ENCODE measurements at regions not wholly inside any gene's neighbourhood (a gene's known extent, or its start where the extent isn't known, plus 50 kb on each side); places are given as distances from the start of the nearest gene placed in this dataset.

GRCh38 chr4:184879271-184879670 lies 53.5 kb upstream of the ACSL1 start:
- Histone ChIP-seq H3K4me1 (ENCODE audit: control insufficient read depth, insufficient read depth, low read length, unreplicated experiment) (no peaks in the 10 kb centered on the region), H3K27me3 (ENCODE audit: insufficient read depth, low read length) (peaks cover 34% of the 10 kb centered on the region), H3K36me3 (ENCODE audit: insufficient read depth, low read length) (no peaks in the 10 kb centered on the region), H3K27ac (ENCODE audit: low read depth, low read length) (no peak overlapping the region), H2AFZ (ENCODE audit: low read length, unreplicated experiment) (no peak overlapping the region), H3K4me3 (ENCODE audit: low read depth, low read length) (no peak overlapping the region), H3K79me2 (ENCODE audit: control insufficient read depth, insufficient read depth, low read length, unreplicated experiment) (no peaks in the 10 kb centered on the region)

GRCh38 chr4:184882276-184882675 lies 56.5 kb upstream of the ACSL1 start:
- Histone ChIP-seq H3K27me3 (ENCODE audit: insufficient read depth, low read length) (peaks cover 14% of the 10 kb centered on the region), H3K27ac (ENCODE audit: low read depth, low read length) (no peak overlapping the region), H3K36me3 (ENCODE audit: insufficient read depth, low read length) (no peaks in the 10 kb centered on the region), H3K4me1 (ENCODE audit: control insufficient read depth, insufficient read depth, low read length, unreplicated experiment) (no peaks in the 10 kb centered on the region), H2AFZ (ENCODE audit: low read length, unreplicated experiment) (no peak overlapping the region), H3K79me2 (ENCODE audit: control insufficient read depth, insufficient read depth, low read length, unreplicated experiment) (no peaks in the 10 kb centered on the region), H3K4me3 (ENCODE audit: low read depth, low read length) (no peak overlapping the region)

GRCh38 chr4:184883024-184883423 lies 57.3 kb upstream of the ACSL1 start:
- no peaks in the 10 kb centered on the region for H3K4me1 ChIP-seq (ENCODE audit: control insufficient read depth, insufficient read depth, low read length, unreplicated experiment)
- H3K36me3 ChIP-seq (ENCODE audit: insufficient read depth, low read length): no peaks in the 10 kb centered on the region
- H2AFZ ChIP-seq (ENCODE audit: low read length, unreplicated experiment): no peak overlapping the region
- no peak overlapping the region for H3K4me3 ChIP-seq (ENCODE audit: low read depth, low read length)
- H3K79me2 ChIP-seq (ENCODE audit: control insufficient read depth, insufficient read depth, low read length, unreplicated experiment): no peaks in the 10 kb centered on the region
- H3K27me3 ChIP-seq (ENCODE audit: insufficient read depth, low read length): peaks cover 10% of the 10 kb centered on the region
- H3K27ac ChIP-seq (ENCODE audit: low read depth, low read length): no peak overlapping the region

GRCh38 chr4:184884883-184885282 lies 59.1 kb upstream of the ACSL1 start:
- peaks cover 6% of the 10 kb centered on the region for H3K27me3 ChIP-seq (ENCODE audit: insufficient read depth, low read length)
- H3K27ac ChIP-seq (ENCODE audit: low read depth, low read length): no peak overlapping the region
- no peaks in the 10 kb centered on the region for H3K4me1 ChIP-seq (ENCODE audit: control insufficient read depth, insufficient read depth, low read length, unreplicated experiment)
- H3K36me3 ChIP-seq (ENCODE audit: insufficient read depth, low read length): no peaks in the 10 kb centered on the region
- H3K79me2 ChIP-seq (ENCODE audit: control insufficient read depth, insufficient read depth, low read length, unreplicated experiment): no peaks in the 10 kb centered on the region
- H2AFZ ChIP-seq (ENCODE audit: low read length, unreplicated experiment): no peak overlapping the region
- H3K4me3 ChIP-seq (ENCODE audit: low read depth, low read length): no peak overlapping the region

GRCh38 chr4:184885602-184886001 lies 59.8 kb upstream of the ACSL1 start:
- no peak overlapping the region for H3K4me3 ChIP-seq (ENCODE audit: low read depth, low read length)
- no peaks in the 10 kb centered on the region for H3K79me2 ChIP-seq (ENCODE audit: control insufficient read depth, insufficient read depth, low read length, unreplicated experiment)
- H2AFZ ChIP-seq (ENCODE audit: low read length, unreplicated experiment): no peak overlapping the region
- peaks cover 6% of the 10 kb centered on the region for H3K27me3 ChIP-seq (ENCODE audit: insufficient read depth, low read length)
- no peaks in the 10 kb centered on the region for H3K4me1 ChIP-seq (ENCODE audit: control insufficient read depth, insufficient read depth, low read length, unreplicated experiment)
- no peak overlapping the region for H3K27ac ChIP-seq (ENCODE audit: low read depth, low read length)
- no peaks in the 10 kb centered on the region for H3K36me3 ChIP-seq (ENCODE audit: insufficient read depth, low read length)

GRCh38 chr4:184887333-184887732 lies 61.6 kb upstream of the ACSL1 start:
- Histone ChIP-seq H3K36me3 (ENCODE audit: insufficient read depth, low read length) (no peaks in the 10 kb centered on the region), H3K79me2 (ENCODE audit: control insufficient read depth, insufficient read depth, low read length, unreplicated experiment) (no peaks in the 10 kb centered on the region), H3K27ac (ENCODE audit: low read depth, low read length) (no peak overlapping the region), H3K4me3 (ENCODE audit: low read depth, low read length) (no peak overlapping the region), H3K27me3 (ENCODE audit: insufficient read depth, low read length) (peaks cover 3% of the 10 kb centered on the region), H3K4me1 (ENCODE audit: control insufficient read depth, insufficient read depth, low read length, unreplicated experiment) (no peaks in the 10 kb centered on the region), H2AFZ (ENCODE audit: low read length, unreplicated experiment) (no peak overlapping the region)

- Histone ChIP-seq H3K36me3 (ENCODE audit: insufficient read depth, low read length) (no peaks in the 10 kb centered on the region), H3K79me2 (ENCODE audit: control insufficient read depth, insufficient read depth, low read length, unreplicated experiment) (no peaks in the 10 kb centered on the region), H3K4me3 (ENCODE audit: low read depth, low read length) (no peak overlapping the region), H3K27me3 (ENCODE audit: insufficient read depth, low read length) (0 out of 2 replicates have a peak, but pooled peaks cover 4% of the 10 kb centered on the region), H3K27ac (ENCODE audit: low read depth, low read length) (no peak overlapping the region), H3K4me1 (ENCODE audit: control insufficient read depth, insufficient read depth, low read length, unreplicated experiment) (no peaks in the 10 kb centered on the region), H2AFZ (ENCODE audit: low read length, unreplicated experiment) (no peak overlapping the region)
These were observed 62.2 kb upstream of the ACSL1 start for GRCh38 chr4:184887947-184888346.

- Histone ChIP-seq H2AFZ (ENCODE audit: low read length, unreplicated experiment) (no peak overlapping the region), H3K27ac (ENCODE audit: low read depth, low read length) (no peak overlapping the region), H3K36me3 (ENCODE audit: insufficient read depth, low read length) (no peaks in the 10 kb centered on the region), H3K79me2 (ENCODE audit: control insufficient read depth, insufficient read depth, low read length, unreplicated experiment) (no peaks in the 10 kb centered on the region), H3K4me3 (ENCODE audit: low read depth, low read length) (no peak overlapping the region), H3K4me1 (ENCODE audit: control insufficient read depth, insufficient read depth, low read length, unreplicated experiment) (no peaks in the 10 kb centered on the region), H3K27me3 (ENCODE audit: insufficient read depth, low read length) (peaks cover 20% of the 10 kb centered on the region)
These were observed 64.0 kb upstream of the ACSL1 start for GRCh38 chr4:184889666-184890335.

GRCh38 chr4:184890499-184890898 lies 64.7 kb upstream of the ACSL1 start:
- Histone ChIP-seq H3K79me2 (ENCODE audit: control insufficient read depth, insufficient read depth, low read length, unreplicated experiment) (no peaks in the 10 kb centered on the region), H3K36me3 (ENCODE audit: insufficient read depth, low read length) (no peaks in the 10 kb centered on the region), H3K27ac (ENCODE audit: low read depth, low read length) (no peak overlapping the region), H3K4me3 (ENCODE audit: low read depth, low read length) (no peak overlapping the region), H2AFZ (ENCODE audit: low read length, unreplicated experiment) (no peak overlapping the region), H3K4me1 (ENCODE audit: control insufficient read depth, insufficient read depth, low read length, unreplicated experiment) (no peaks in the 10 kb centered on the region), H3K27me3 (ENCODE audit: insufficient read depth, low read length) (peaks cover 20% of the 10 kb centered on the region)

- Histone ChIP-seq H3K4me1 (ENCODE audit: control insufficient read depth, insufficient read depth, low read length, unreplicated experiment) (no peaks in the 10 kb centered on the region), H3K27ac (ENCODE audit: low read depth, low read length) (no peak overlapping the region), H3K27me3 (ENCODE audit: insufficient read depth, low read length) (peaks cover 20% of the 10 kb centered on the region), H3K4me3 (ENCODE audit: low read depth, low read length) (no peak overlapping the region), H3K36me3 (ENCODE audit: insufficient read depth, low read length) (no peaks in the 10 kb centered on the region), H2AFZ (ENCODE audit: low read length, unreplicated experiment) (no peak overlapping the region), H3K79me2 (ENCODE audit: control insufficient read depth, insufficient read depth, low read length, unreplicated experiment) (no peaks in the 10 kb centered on the region)
These were observed 66.1 kb upstream of the ACSL1 start for GRCh38 chr4:184891816-184892397.

- H2AFZ ChIP-seq (ENCODE audit: low read length, unreplicated experiment): no peak overlapping the region
- no peaks in the 10 kb centered on the region for H3K79me2 ChIP-seq (ENCODE audit: control insufficient read depth, insufficient read depth, low read length, unreplicated experiment)
- no peaks in the 10 kb centered on the region for H3K36me3 ChIP-seq (ENCODE audit: insufficient read depth, low read length)
- H3K4me1 ChIP-seq (ENCODE audit: control insufficient read depth, insufficient read depth, low read length, unreplicated experiment): no peaks in the 10 kb centered on the region
- peaks cover 20% of the 10 kb centered on the region for H3K27me3 ChIP-seq (ENCODE audit: insufficient read depth, low read length)
- no peak overlapping the region for H3K27ac ChIP-seq (ENCODE audit: low read depth, low read length)
- H3K4me3 ChIP-seq (ENCODE audit: low read depth, low read length): no peak overlapping the region
These were observed 67.2 kb upstream of the ACSL1 start for GRCh38 chr4:184892999-184893398.

Data from ACC112 (cell line).